Epithelial cell of prostate (primary cell): ENCODE measurements at regions not wholly inside any gene's neighbourhood (a gene's known extent, or its start where the extent isn't known, plus 50 kb on each side); places are given as distances from the start of the nearest gene placed in this dataset.
"Not testable (repeated sequence)": the region's sequence is repeated elsewhere in the genome, so short reads cannot be mapped to it uniquely, and the experiment has no call there.

Experiments
- DNase-seq: peaks from one replicate; pipeline ENCODE4 v3.0.0-alpha.2; 2011; ENCODE audit warnings: low read depth, low spot score
- H3K27ac ChIP-seq: fragments of 450-650 bp; 2 replicates; pipeline ENCODE4 v1.5.1; 2017; ENCODE audit warnings: mild to moderate bottlenecking

- no peak overlapping the region for H3K27ac ChIP-seq
- no peak for DNase-seq
Measured at GRCh38 chr4:31783311-31783710, 1063.1 kb downstream of the PCDH7 start.

GRCh38 chr4:31784558-31784957 is 1064.4 kb downstream of the PCDH7 start:
- no peak for DNase-seq
- H3K27ac ChIP-seq = no peak overlapping the region

GRCh38 chr4:31787701-31788100 is 1067.5 kb downstream of the PCDH7 start:
- no peak overlapping the region for H3K27ac ChIP-seq
- DNase-seq = no peak

DNA sequence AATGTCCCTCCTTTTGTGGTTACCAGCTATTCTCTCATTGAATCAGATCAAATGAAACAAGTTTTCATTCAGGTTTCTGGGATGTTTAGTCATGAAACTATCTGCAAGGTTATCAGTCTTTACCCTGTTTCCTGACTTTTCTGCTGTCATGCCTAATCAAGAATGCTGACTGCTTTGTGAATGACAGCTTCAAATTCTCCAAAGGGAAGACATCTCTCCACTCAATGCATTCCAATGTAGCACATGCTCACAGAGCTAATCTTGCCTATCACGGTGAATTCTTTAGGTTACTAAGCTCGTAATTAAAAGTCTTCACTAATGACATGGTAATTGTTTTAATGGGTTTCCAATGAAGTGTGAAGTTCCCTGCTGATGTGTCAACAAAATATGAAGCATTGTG is 1068.5 kb downstream of the PCDH7 start:
- H3K27ac ChIP-seq = no peak overlapping the region
- DNase-seq = no peak

DNA sequence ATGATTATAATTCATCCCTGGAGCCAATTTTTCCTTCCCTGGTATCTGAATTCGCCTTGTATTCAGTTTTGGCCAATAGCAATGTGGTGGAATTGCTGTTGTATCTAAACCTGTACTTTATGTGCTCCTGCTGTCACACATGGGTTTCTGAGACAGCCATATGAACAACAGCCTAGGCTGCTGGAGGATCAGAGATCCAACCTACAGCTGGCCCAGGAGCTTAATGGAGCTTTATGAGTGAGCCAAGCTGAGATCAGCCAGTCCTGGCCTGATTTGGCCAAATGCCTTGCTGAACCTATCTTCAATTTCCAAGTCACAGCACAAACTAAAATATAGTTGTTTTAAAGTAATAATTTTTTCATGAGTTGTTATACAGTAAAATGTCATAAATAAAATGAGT is 1071.5 kb downstream of the PCDH7 start:
- no peak overlapping the region for H3K27ac ChIP-seq
- no peak for DNase-seq

DNA sequence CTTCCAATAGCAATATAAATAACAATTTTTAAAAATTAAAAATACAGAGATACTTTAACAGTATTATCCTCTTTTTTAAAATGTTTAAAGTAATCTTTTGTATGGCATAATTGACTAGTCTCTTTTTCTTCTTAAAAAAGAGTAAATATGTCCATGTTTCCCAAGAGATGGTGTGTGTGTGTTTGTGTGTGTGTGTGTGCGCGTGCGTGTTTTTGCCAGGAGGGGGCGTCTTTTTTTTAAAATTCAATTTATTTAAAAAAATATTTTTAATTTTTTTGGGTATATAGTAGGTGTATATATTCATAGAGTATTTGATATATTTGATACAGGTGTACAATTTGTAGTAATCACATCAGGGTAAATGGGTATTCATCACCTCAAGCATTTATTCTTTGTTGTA is 1073.7 kb downstream of the PCDH7 start:
- no peak for DNase-seq
- H3K27ac ChIP-seq = no peak overlapping the region

- H3K27ac ChIP-seq = not testable (repeated sequence)
Measured at GRCh38 chr4:31797052-31797451, 1076.9 kb downstream of the PCDH7 start.

GRCh38 chr4:31803526-31804195 is 1083.5 kb downstream of the PCDH7 start:
- DNase-seq = no peak

More at GRCh38 chr4:31797052-31797451, 1076.9 kb downstream of the PCDH7 start:
- DNase-seq = not testable (repeated sequence)

GRCh38 chr4:31807036-31807435 is 1086.9 kb downstream of the PCDH7 start:
- DNase-seq = no peak
- H3K27ac ChIP-seq = no peak overlapping the region

More at GRCh38 chr4:31803526-31804195, 1083.5 kb downstream of the PCDH7 start:
- no peak overlapping the region for H3K27ac ChIP-seq

DNA sequence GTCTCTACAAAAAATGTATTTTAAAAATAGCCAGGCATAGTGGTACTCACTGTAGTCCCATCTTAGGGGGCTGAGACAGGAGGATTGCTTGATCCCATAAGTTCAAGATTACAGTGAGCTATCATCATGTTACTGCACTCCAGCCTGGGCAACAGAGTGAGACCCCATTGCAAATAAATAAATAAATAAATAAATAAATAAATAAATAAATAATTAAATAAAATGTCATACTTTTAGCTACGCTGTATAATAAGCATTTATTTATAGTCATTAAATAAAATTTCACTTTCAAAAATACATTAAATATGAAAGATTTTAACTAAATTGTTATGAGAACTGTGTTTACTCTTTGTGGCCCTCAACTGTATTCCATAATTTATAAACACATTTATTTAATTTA is 1124.2 kb downstream of the PCDH7 start:
- no peak for DNase-seq
- H3K27ac ChIP-seq = no peak overlapping the region

GRCh38 chr4:31851946-31852345 is 1131.8 kb downstream of the PCDH7 start:
- DNase-seq = no peak
- H3K27ac ChIP-seq = no peak overlapping the region

DNA sequence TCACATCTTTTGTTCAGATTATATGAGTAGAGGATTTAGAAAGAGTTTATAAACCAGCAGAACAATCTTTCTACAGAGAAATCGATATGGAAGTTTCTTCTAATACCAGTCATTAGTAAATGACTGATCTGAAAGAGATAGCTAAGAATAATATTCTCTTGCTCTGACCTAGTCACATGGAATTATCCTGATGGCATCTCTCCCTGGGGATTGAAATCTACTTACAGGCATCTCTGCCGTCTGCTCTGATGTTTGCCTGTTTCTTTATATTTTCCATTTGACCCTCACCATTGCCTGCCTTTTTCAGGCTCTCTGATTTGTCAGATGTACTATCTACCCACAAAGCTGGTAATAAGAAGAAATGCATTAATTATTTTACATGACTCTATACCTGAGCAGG is 1157.3 kb downstream of the PCDH7 start:
- H3K27ac ChIP-seq = no peak overlapping the region
- DNase-seq = no peak

DNA sequence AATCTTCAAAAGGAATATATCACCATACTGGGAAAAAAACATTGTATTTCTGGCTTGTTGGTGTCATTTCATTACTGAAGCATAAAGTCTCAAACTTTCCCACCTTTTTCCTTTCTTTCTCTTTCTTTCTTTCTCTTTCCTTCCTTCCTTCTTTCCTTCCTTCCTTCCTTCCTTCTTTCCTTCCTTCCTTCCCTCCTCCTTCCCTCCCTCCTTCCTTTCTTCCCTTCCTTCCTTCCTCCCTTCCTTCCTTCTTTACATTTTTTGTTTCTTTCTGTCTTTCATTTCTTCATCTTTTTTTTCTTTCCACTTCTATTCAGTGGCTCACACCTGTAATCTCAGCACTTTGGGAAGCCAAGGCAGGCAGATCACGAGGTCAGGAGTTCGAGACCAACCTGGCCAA is 1160.7 kb downstream of the PCDH7 start:
- not testable (repeated sequence) for H3K27ac ChIP-seq, DNase-seq

DNA sequence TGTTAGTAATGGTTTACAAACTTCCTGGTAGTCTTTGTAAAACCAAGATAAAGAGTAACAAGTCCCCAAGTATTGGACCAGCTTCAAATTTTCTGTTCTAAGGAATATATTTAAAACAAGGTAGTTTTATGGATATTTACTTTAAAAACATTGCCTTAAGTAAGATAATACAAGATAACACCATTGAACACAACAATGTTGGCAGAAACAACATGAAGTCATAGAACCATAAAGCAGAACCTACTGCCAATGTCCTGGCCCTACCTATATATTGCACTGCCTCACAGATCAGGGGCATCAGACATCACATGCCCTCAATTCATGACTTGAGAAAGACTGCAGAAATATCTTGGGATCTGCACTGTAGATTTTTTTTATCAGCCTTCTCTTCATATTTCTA is 1176.2 kb downstream of the PCDH7 start:
- DNase-seq = no peak
- no peak overlapping the region for H3K27ac ChIP-seq

DNA sequence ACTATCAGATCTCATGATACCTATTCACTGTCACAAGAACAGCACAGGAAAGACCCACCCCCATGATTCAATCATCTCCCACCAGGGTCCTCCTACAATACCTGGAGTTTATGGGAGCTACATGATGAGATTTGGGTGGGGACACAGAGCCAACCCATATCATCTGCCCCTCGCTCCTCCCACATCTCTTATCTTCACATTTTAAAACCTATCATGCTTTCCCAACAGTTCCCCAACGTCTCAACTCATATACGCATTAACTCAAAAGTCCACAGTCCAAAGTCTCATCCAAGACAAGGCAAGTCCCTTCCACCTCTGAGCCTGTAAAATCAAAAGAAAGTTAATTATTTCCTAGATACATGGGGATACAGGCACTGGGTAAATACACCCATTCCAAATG is 1185.2 kb downstream of the PCDH7 start:
- no peak overlapping the region for H3K27ac ChIP-seq
- no peak for DNase-seq

DNA sequence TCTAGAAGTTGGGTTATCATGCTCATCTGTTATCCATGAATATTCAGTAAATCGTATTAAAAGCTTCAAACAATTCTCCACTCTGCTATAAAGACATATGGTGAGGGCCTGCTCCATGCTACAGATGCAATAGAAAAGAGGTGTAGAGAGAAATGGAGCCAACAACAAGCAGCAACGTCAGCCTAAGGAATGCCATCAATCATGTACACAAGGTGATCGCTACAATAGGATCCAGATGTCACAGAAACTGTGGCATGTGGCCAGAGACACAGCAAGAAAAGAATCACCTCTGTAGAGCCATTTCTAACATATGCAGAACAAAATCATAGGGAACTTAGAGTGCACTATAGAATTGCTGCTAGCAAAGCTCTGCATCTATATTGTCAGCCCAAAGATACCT is 1188.1 kb downstream of the PCDH7 start:
- no peak overlapping the region for H3K27ac ChIP-seq
- no peak for DNase-seq

DNA sequence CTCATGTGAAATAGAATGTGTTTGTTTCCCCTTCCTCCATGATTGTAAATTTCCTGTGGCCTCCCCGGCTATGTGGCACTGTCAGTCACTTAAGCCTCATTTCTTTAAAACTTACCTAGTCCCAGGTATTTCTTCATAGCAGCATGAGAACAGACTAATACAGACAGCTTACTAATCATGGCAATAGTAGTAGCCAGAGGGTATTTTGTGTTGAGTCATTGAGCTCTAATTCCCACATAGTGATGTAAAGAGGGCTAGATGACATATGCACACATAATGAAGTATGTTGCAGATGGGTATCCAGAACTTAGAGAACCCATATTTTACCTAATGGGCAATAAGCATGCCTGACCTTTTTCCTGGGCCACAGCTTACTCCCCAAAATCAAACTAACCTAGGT is 1197.2 kb downstream of the PCDH7 start:
- no peak overlapping the region for H3K27ac ChIP-seq
- peak; percentile 84 for DNase-seq

- DNase-seq = no peak
- no peak overlapping the region for H3K27ac ChIP-seq
Measured at GRCh38 chr4:31918891-31919290, 1198.7 kb downstream of the PCDH7 start.

- DNase-seq = no peak
- H3K27ac ChIP-seq = no peak overlapping the region
Measured at GRCh38 chr4:31923634-31924033, 1203.5 kb downstream of the PCDH7 start.

GRCh38 chr4:31929676-31930345 is 1209.6 kb downstream of the PCDH7 start:
- no peak for DNase-seq
- no peak overlapping the region for H3K27ac ChIP-seq

DNA sequence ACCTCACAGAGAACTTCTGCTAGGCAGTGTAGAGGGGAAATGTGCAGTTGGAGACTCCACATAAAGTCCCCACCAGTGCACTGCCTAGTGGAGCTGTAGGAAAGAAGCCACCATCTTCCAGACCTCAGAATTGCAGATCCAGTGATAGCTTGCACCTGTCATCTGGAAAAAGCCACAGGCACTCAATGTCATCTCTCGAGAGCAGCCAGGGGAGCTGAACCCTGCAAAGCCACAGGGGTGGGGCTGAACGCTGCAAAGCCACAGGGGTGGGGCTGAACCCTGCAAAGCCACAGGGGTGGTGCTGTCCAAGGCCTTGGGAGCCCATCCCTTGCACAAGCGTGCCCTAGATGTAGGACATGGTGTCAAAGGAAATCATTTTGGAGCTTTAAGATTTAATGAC is 1226.3 kb downstream of the PCDH7 start:
- no peak for DNase-seq
- H3K27ac ChIP-seq = no peak overlapping the region

DNA sequence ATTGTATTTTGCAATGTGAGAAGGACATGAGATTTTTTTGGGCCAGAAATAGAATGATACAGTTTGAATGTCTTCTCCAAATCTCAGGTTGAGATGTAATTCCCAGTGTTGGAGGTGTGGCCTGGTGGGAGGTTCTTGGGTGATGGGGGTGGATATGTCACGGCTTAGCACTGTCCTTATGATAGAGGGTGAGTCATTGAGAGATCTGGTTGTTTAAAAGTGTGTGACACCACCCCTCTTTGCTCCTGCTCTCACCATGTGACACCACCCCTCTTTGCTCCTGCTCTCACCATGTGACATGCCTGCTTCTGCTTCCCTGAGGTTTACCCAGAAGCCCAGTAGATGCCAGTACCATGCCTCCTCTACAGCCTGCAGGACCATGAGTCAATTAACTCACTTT is 1226.9 kb downstream of the PCDH7 start:
- DNase-seq = peak; percentile 16

More for the DNA sequence above, 1226.9 kb downstream of the PCDH7 start:
- no peak overlapping the region for H3K27ac ChIP-seq
